Muscle of leg (tissue), 3 donors: ENCODE measurements at regions not wholly inside any gene's neighbourhood (a gene's known extent, or its start where the extent isn't known, plus 50 kb on each side); places are given as distances from the start of the nearest gene placed in this dataset.

Experiments
- DNase-seq: peaks from one replicate; pipeline ENCODE4 v3.0.0; 2013
- H3K27ac ChIP-seq: one replicate; pipeline ENCODE4 v1.5.1; 2013; ENCODE audit warnings: mild to moderate bottlenecking, low read length, control low read depth
- H3K27me3 ChIP-seq: one replicate; pipeline ENCODE4 v1.6.1; 2013; ENCODE audit warnings: low read length; ENCODE audit not compliant: control insufficient read depth, insufficient read depth
- H3K36me3 ChIP-seq: one replicate; pipeline ENCODE4 v1.6.1; 2013; ENCODE audit warnings: low read length; ENCODE audit not compliant: control insufficient read depth, insufficient read depth
- H3K4me1 ChIP-seq: one replicate; pipeline ENCODE4 v1.6.1; 2013; ENCODE audit warnings: low read length; ENCODE audit not compliant: control insufficient read depth, insufficient read depth
- H3K4me3 ChIP-seq: one replicate; pipeline ENCODE4 v1.5.1; 2013; ENCODE audit warnings: low read length, control low read depth
- H3K9me3 ChIP-seq: replicated peaks from 2 replicates; pipeline ENCODE4 v1.6.1; 2013; ENCODE audit warnings: low read depth, low read length; ENCODE audit not compliant: control insufficient read depth
- WGBS: methylation state at CpG from one replicate; pipeline ENCODE4 v1.1.5; 2013; ENCODE audit warnings: missing lambda C conversion rate; ENCODE audit not compliant: insufficient coverage; 5-methylcytosine and 5-hydroxymethylcytosine counted together

- no peaks in the 10 kb centered on the region for H3K4me1 ChIP-seq
- DNase-seq, result no peak
- no peaks in the 10 kb centered on the region for H3K36me3 ChIP-seq
- no peak overlapping the region for H3K4me3 ChIP-seq
- H3K27ac ChIP-seq, result no peak overlapping the region
- no peaks in the 10 kb centered on the region for H3K27me3 ChIP-seq
- WGBS, result no CpG with 5 or more reads among the region's 4 CpGs
- H3K9me3 ChIP-seq, result no peaks in the 10 kb centered on the region
These were observed 51.5 kb upstream of the CHORDC1 start for GRCh38 chr11:90274362-90274761.
